Testis (tissue), 2 donors: ENCODE measurements at regions not wholly inside any gene's neighbourhood (a gene's known extent, or its start where the extent isn't known, plus 50 kb on each side); places are given as distances from the start of the nearest gene placed in this dataset.

Experiments used
- DNase-seq: peaks from one replicate; pipeline ENCODE4 v3.0.0-alpha.2; 2019
- H3K27ac ChIP-seq, 2 donors: fragments of 200-600 bp; sonication (generic); one replicate each; pipeline ENCODE4 v1.5.1; 2019
- H3K27me3 ChIP-seq: fragments of 200-600 bp; sonication (generic); one replicate; pipeline ENCODE4 v1.5.1; 2019
- H3K36me3 ChIP-seq: fragments of 200-600 bp; sonication (generic); one replicate; pipeline ENCODE4 v1.5.1; 2017; ENCODE audit warnings: low read depth; ENCODE audit errors: missing control alignments
- H3K4me1 ChIP-seq: fragments of 200-600 bp; sonication (generic); one replicate; pipeline ENCODE4 v1.5.1; 2019
- H3K4me3 ChIP-seq, 2 donors: fragments of 200-600 bp; sonication (generic); one replicate each; pipeline ENCODE4 v1.5.1; 2017 to 2019
- H3K9me3 ChIP-seq: fragments of 200-600 bp; sonication (generic); one replicate; pipeline ENCODE4 v1.5.1; 2017
- CTCF ChIP-seq, 3 experiments: fragments of 450-650 bp in 2 of 3; fragments of 200-600 bp in 1 of 3; sonication (generic) in 1 of 3; IDR thresholded peaks; one replicate each; pipeline ENCODE4 v1.5.1; 2016 to 2019; ENCODE audit warnings: antibody characterized with exemption in 3 of 3, mild to moderate bottlenecking in 2 of 3, moderate library complexity in 1 of 3
- POLR2A ChIP-seq: fragments of 450-650 bp; IDR thresholded peaks from one replicate; pipeline ENCODE4 v1.6.1; 2017; ENCODE audit warnings: antibody characterized with exemption, mild to moderate bottlenecking, moderate library complexity
- WGBS, 2 donors: methylation state at CpG; one replicate each; pipeline ENCODE4 v1.1.5; 2018; 5-methylcytosine and 5-hydroxymethylcytosine counted together
- intact Hi-C: fragments of 100-400 bp; cut with DNase I; formaldehyde crosslinking; loops from one replicate; pipeline ENCODE4 v1.15.1; 2023; ENCODE audit warnings: low total_unique reads

GRCh38 chr5:136686192-136686872 is 321.0 kb upstream of the TRPC7 start:
- Histone ChIP-seq H3K4me3 (no peak overlapping the region), H3K27ac (no peak overlapping the region), H3K9me3 (no peaks in the 10 kb centered on the region), H3K36me3 (no peaks in the 10 kb centered on the region), H3K4me1 (no peaks in the 10 kb centered on the region), H3K27me3 (no peaks in the 10 kb centered on the region)
- peak; percentile 25 for DNase-seq
- TF ChIP-seq CTCF (IDR thresholded peaks at IDR 0.05) (peak in 2 of 3 experiments; percentile 17 to 32), POLR2A (no peak)
- intact Hi-C loops: no loop called here
- 31 to 35% methylated on average over 1 of the region's 1 CpG for WGBS, 2 donors

GRCh38 chr5:136682986-136683385 is 317.6 kb upstream of the TRPC7 start:
- intact Hi-C loops: no loop called here

GRCh38 chr5:136679233-136679632 is 313.9 kb upstream of the TRPC7 start:
- H3K27me3 ChIP-seq: no peaks in the 10 kb centered on the region
- intact Hi-C loops: no loop called here
- TF ChIP-seq POLR2A (no peak), CTCF (IDR thresholded peaks at IDR 0.05) (no peak)
- 74% methylated on average over 9 of the region's 9 CpGs for WGBS, 2 donors
- no peaks in the 10 kb centered on the region for H3K4me1 ChIP-seq
- H3K4me3 ChIP-seq: no peak overlapping the region
- H3K27ac ChIP-seq: no peak overlapping the region
- DNase-seq: no peak
- H3K36me3 ChIP-seq: no peaks in the 10 kb centered on the region
- H3K9me3 ChIP-seq: no peaks in the 10 kb centered on the region

More at GRCh38 chr5:136682986-136683385, 317.6 kb upstream of the TRPC7 start:
- Histone ChIP-seq H3K4me3 (no peak overlapping the region), H3K36me3 (no peaks in the 10 kb centered on the region), H3K27me3 (no peaks in the 10 kb centered on the region), H3K27ac (no peak overlapping the region), H3K4me1 (no peaks in the 10 kb centered on the region), H3K9me3 (no peaks in the 10 kb centered on the region)
- 0% methylated on average over 1 of the region's 1 CpG; no CpG with 5 or more reads in 1 of the 2 donors for WGBS, 2 donors
- no peak for DNase-seq
- no peak for TF ChIP-seq POLR2A
- TF ChIP-seq CTCF (IDR thresholded peaks at IDR 0.05): no peak

GRCh38 chr5:136677217-136677616 is 311.9 kb upstream of the TRPC7 start:
- no peak for TF ChIP-seq CTCF (IDR thresholded peaks at IDR 0.05)
- TF ChIP-seq POLR2A: no peak
- Histone ChIP-seq H3K9me3 (no peaks in the 10 kb centered on the region), H3K4me3 (no peak overlapping the region), H3K36me3 (no peaks in the 10 kb centered on the region), H3K4me1 (no peaks in the 10 kb centered on the region), H3K27me3 (no peaks in the 10 kb centered on the region), H3K27ac (no peak overlapping the region)
- no peak for DNase-seq
- intact Hi-C loops: no loop called here
- 91 to 93% methylated on average over 3 of the region's 3 CpGs for WGBS, 2 donors

- intact Hi-C loops: no loop called here
Measured at GRCh38 chr5:136676685-136677084, 311.3 kb upstream of the TRPC7 start.

More at GRCh38 chr5:136676685-136677084, 311.3 kb upstream of the TRPC7 start:
- H3K4me3 ChIP-seq: no peak overlapping the region
- no peaks in the 10 kb centered on the region for H3K36me3 ChIP-seq
- TF ChIP-seq POLR2A (no peak), CTCF (IDR thresholded peaks at IDR 0.05) (no peak)
- no peaks in the 10 kb centered on the region for H3K9me3 ChIP-seq
- H3K4me1 ChIP-seq: no peaks in the 10 kb centered on the region
- WGBS, 2 donors: 83 to 88% methylated on average over 3 of the region's 3 CpGs
- no peaks in the 10 kb centered on the region for H3K27me3 ChIP-seq
- H3K27ac ChIP-seq: no peak overlapping the region
- DNase-seq: no peak
